ENCODE measurements at regions not wholly inside any gene's neighbourhood (a gene's known extent, or its start where the extent isn't known, plus 50 kb on each side); places are given as distances from the start of the nearest gene placed in this dataset.
"Not testable (repeated sequence)": the region's sequence is repeated elsewhere in the genome, so short reads cannot be mapped to it uniquely, and the experiment has no call there.

- H3K27me3 ChIP-seq, result no peaks in the 10 kb centered on the region
- no peak for TF ChIP-seq CTCF (IDR thresholded peaks at IDR 0.05)
- H3K4me3 ChIP-seq (ENCODE audit: low read depth in 1 of 2, low read length in 1 of 2), result no peak overlapping the region
- H3K4me1 ChIP-seq (ENCODE audit: control insufficient read depth in 1 of 2, insufficient read depth in 1 of 2, low read depth in 1 of 2, low read length in 1 of 2), result no peaks in the 10 kb centered on the region
- no peaks in the 10 kb centered on the region for H3K9me3 ChIP-seq
- no peaks in the 10 kb centered on the region for H3K36me3 ChIP-seq
- H3K27ac ChIP-seq, result no peak overlapping the region
Observed at GRCh38 chr10:23859598-23859997, 349.3 kb upstream of the KIAA1217 start.

GRCh38 chr10:23864631-23865147 lies 344.2 kb upstream of the KIAA1217 start:
- Histone ChIP-seq H3K27ac (no peak overlapping the region), H3K4me1 (ENCODE audit: control insufficient read depth in 1 of 2, insufficient read depth in 1 of 2, low read depth in 1 of 2, low read length in 1 of 2) (no peaks in the 10 kb centered on the region), H3K4me3 (ENCODE audit: low read depth in 1 of 2, low read length in 1 of 2) (no peak overlapping the region), H3K36me3 (no peaks in the 10 kb centered on the region), H3K9me3 (no peaks in the 10 kb centered on the region), H3K27me3 (no peaks in the 10 kb centered on the region)
- TF ChIP-seq CTCF (IDR thresholded peaks at IDR 0.05), result no peak

GRCh38 chr10:23866985-23867384 lies 342.0 kb upstream of the KIAA1217 start:
- not testable (repeated sequence) for H3K4me3 ChIP-seq (ENCODE audit: low read depth in 1 of 2, low read length in 1 of 2); H3K9me3 ChIP-seq; H3K36me3 ChIP-seq; H3K27me3 ChIP-seq; H3K4me1 ChIP-seq (ENCODE audit: control insufficient read depth in 1 of 2, insufficient read depth in 1 of 2, low read depth in 1 of 2, low read length in 1 of 2); H3K27ac ChIP-seq

- Histone ChIP-seq H3K27me3 (no peaks in the 10 kb centered on the region), H3K4me3 (ENCODE audit: low read depth in 1 of 2, low read length in 1 of 2) (no peak overlapping the region), H3K36me3 (no peaks in the 10 kb centered on the region), H3K4me1 (ENCODE audit: control insufficient read depth in 1 of 2, insufficient read depth in 1 of 2, low read depth in 1 of 2, low read length in 1 of 2) (no peaks in the 10 kb centered on the region), H3K9me3 (no peaks in the 10 kb centered on the region), H3K27ac (no peak overlapping the region)
- no peak for TF ChIP-seq CTCF (IDR thresholded peaks at IDR 0.05)
Observed at GRCh38 chr10:23868121-23868520, 340.8 kb upstream of the KIAA1217 start.

GRCh38 chr10:23869548-23869947 lies 339.4 kb upstream of the KIAA1217 start:
- Histone ChIP-seq H3K9me3 (no peaks in the 10 kb centered on the region), H3K27me3 (no peaks in the 10 kb centered on the region), H3K4me3 (ENCODE audit: low read depth in 1 of 2, low read length in 1 of 2) (no peak overlapping the region), H3K36me3 (no peaks in the 10 kb centered on the region), H3K4me1 (ENCODE audit: control insufficient read depth in 1 of 2, insufficient read depth in 1 of 2, low read depth in 1 of 2, low read length in 1 of 2) (no peaks in the 10 kb centered on the region), H3K27ac (no peak overlapping the region)
- no peak for TF ChIP-seq CTCF (IDR thresholded peaks at IDR 0.05)

GRCh38 chr10:23869996-23870395 lies 338.9 kb upstream of the KIAA1217 start:
- no peaks in the 10 kb centered on the region for H3K27me3 ChIP-seq
- H3K36me3 ChIP-seq, result no peaks in the 10 kb centered on the region
- H3K9me3 ChIP-seq, result no peaks in the 10 kb centered on the region
- H3K4me1 ChIP-seq (ENCODE audit: control insufficient read depth in 1 of 2, insufficient read depth in 1 of 2, low read depth in 1 of 2, low read length in 1 of 2), result no peaks in the 10 kb centered on the region
- H3K27ac ChIP-seq, result no peak overlapping the region
- TF ChIP-seq CTCF (IDR thresholded peaks at IDR 0.05), result no peak
- H3K4me3 ChIP-seq (ENCODE audit: low read depth in 1 of 2, low read length in 1 of 2), result no peak overlapping the region

Data from neutrophil (primary cell).